ENCODE measurements at regions not wholly inside any gene's neighbourhood (a gene's known extent, or its start where the extent isn't known, plus 50 kb on each side); places are given as distances from the start of the nearest gene placed in this dataset.

DNA sequence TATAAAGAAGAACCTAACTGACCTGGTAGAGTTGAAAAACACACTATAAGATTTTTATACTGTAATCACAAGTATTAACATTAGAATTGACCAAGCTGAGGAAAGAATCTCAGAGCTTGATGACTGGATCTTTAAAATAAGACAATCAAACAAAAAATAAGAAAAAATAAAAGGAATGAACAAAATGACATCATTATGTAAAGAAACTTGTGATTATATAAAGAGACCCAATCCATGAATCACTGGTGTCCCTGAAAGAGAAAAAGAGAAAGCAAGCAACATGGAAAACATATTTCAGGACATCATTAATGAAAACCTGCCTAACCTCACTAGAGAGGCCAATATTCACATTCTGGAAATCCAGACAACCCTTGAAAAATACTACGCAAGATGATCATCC, 822.5 kb upstream of the SLITRK5 start:
- TF ChIP-seq, protein P1, sequence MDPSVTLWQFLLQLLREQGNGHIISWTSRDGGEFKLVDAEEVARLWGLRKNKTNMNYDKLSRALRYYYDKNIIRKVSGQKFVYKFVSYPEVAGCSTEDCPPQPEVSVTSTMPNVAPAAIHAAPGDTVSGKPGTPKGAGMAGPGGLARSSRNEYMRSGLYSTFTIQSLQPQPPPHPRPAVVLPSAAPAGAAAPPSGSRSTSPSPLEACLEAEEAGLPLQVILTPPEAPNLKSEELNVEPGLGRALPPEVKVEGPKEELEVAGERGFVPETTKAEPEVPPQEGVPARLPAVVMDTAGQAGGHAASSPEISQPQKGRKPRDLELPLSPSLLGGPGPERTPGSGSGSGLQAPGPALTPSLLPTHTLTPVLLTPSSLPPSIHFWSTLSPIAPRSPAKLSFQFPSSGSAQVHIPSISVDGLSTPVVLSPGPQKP (IDR thresholded peaks at IDR 0.05; ENCODE audit: low read depth, low read length): no peak
- no peak for TF ChIP-seq TP53 (CRISPR knock-in tag; IDR thresholded peaks at IDR 0.05)
- TF ChIP-seq KDM1A (IDR thresholded peaks at IDR 0.05; ENCODE audit: low read depth): no peak
- no peak for TF ChIP-seq RCOR1 (IDR thresholded peaks at IDR 0.05; ENCODE audit: low read depth, low read length)
- TF ChIP-seq SMC3 (IDR thresholded peaks at IDR 0.05): no peak
- no peak for TF ChIP-seq CTCF (IDR thresholded peaks at IDR 0.05)
- no peak for TF ChIP-seq CHD2 (IDR thresholded peaks at IDR 0.05; ENCODE audit: low read length, partially characterized antibody)
